ENCODE measurements at regions not wholly inside any gene's neighbourhood (a gene's known extent, or its start where the extent isn't known, plus 50 kb on each side); places are given as distances from the start of the nearest gene placed in this dataset.
A peak's percentile ranks its signal among the peaks of the same experiment; 100 is the strongest.

DNA sequence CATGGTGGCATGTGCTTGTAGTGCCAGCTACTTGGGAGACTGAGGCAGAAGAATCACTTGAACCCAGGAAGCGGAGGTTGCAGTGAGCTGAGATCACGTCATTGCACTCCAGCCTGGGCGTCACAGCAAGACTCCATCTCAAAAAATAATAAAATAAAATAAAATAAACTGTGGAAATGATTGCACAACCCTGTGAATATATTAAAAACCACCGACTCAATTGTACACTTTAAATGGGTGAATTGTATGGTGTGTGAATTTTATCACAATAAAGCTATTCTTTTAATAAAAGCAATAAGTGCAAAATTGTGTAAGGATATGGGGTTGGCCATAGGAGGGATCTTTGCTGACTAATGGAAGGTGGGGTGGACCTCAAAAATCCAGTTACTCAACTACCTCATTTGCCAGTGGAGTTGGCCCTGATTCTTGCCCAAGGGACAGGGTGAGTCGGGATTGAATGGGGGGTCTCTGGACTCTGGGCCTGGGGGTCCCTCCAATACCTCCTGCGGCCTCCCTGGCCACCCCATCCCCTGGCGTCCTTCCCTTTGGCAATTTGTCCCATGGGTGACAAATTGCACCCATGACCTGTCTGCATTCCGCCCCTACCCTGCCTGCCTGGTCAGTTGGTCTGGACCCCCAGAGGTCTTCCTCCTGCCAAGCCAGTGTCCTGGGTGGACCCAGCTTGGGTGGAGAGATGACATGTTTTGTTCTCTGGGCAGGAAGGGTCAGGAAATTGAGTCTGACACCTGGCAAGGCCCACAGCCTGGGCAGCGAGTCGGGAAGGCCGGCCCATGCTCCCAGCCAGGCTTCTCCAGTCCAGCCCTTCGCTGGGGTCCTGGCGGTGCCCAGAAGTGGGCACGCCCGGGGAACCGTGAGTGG is 61.7 kb upstream of the ELN start:
- no peak for DNase-seq (ENCODE audit: low read depth, low spot score)
- no peaks in the 10 kb centered on the region for H3K4me1 Mint-ChIP-seq
- peaks cover 13% of the 10 kb centered on the region for H3K9me3 Mint-ChIP-seq
- peaks cover 10% of the 10 kb centered on the region for H3K36me3 Mint-ChIP-seq (ENCODE audit: low read depth)
- TF ChIP-seq, protein P1, sequence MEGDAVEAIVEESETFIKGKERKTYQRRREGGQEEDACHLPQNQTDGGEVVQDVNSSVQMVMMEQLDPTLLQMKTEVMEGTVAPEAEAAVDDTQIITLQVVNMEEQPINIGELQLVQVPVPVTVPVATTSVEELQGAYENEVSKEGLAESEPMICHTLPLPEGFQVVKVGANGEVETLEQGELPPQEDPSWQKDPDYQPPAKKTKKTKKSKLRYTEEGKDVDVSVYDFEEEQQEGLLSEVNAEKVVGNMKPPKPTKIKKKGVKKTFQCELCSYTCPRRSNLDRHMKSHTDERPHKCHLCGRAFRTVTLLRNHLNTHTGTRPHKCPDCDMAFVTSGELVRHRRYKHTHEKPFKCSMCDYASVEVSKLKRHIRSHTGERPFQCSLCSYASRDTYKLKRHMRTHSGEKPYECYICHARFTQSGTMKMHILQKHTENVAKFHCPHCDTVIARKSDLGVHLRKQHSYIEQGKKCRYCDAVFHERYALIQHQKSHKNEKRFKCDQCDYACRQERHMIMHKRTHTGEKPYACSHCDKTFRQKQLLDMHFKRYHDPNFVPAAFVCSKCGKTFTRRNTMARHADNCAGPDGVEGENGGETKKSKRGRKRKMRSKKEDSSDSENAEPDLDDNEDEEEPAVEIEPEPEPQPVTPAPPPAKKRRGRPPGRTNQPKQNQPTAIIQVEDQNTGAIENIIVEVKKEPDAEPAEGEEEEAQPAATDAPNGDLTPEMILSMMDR (conservative IDR thresholded peaks at IDR 0.05): no peak
- H3K27me3 Mint-ChIP-seq (ENCODE audit: low read depth): no peaks in the 10 kb centered on the region
- H3K4me3 Mint-ChIP-seq: no peak overlapping the region
- no peak overlapping the region for H3K27ac Mint-ChIP-seq (ENCODE audit: unreplicated experiment)

GRCh38 chr7:73966941-73967831 is 60.8 kb upstream of the ELN start:
- Mint-ChIP-seq H3K27me3 (ENCODE audit: low read depth) (no peaks in the 10 kb centered on the region), H3K9me3 (peaks cover 13% of the 10 kb centered on the region), H3K4me1 (no peaks in the 10 kb centered on the region), H3K4me3 (no peak overlapping the region), H3K27ac (ENCODE audit: unreplicated experiment) (no peak overlapping the region), H3K36me3 (ENCODE audit: low read depth) (peaks cover 10% of the 10 kb centered on the region)
- no peak for DNase-seq (ENCODE audit: low read depth, low spot score)
- TF ChIP-seq, protein P1 (conservative IDR thresholded peaks at IDR 0.05): no peak

DNA sequence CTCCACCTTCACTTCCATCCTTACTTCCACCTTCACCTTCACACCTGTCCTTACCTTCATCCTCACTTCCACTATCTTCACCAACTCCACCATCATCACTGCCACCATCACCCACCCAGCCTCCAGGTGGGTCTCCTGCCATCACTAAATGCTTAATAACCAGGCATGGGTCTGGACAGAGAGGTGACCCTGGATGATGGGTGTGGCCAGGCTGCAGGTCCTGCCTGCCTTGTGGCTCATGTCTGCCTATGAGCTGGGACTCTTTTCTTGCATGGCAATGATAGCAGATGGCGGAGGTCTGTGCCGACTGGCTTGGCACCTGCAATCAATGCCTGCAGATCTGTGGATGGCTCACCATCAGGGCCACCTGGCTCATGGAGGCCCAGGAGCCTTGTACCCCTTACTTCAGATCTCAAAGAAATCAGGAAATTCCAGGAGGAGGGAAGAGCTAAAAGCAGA is 60.1 kb upstream of the ELN start:
- Mint-ChIP-seq H3K27ac (ENCODE audit: unreplicated experiment) (no peak overlapping the region), H3K4me1 (no peaks in the 10 kb centered on the region), H3K36me3 (ENCODE audit: low read depth) (peaks cover 10% of the 10 kb centered on the region), H3K9me3 (peaks cover 13% of the 10 kb centered on the region), H3K27me3 (ENCODE audit: low read depth) (no peaks in the 10 kb centered on the region), H3K4me3 (no peak overlapping the region)
- no peak for DNase-seq (ENCODE audit: low read depth, low spot score)
- TF ChIP-seq, protein P1 (conservative IDR thresholded peaks at IDR 0.05): no peak

DNA sequence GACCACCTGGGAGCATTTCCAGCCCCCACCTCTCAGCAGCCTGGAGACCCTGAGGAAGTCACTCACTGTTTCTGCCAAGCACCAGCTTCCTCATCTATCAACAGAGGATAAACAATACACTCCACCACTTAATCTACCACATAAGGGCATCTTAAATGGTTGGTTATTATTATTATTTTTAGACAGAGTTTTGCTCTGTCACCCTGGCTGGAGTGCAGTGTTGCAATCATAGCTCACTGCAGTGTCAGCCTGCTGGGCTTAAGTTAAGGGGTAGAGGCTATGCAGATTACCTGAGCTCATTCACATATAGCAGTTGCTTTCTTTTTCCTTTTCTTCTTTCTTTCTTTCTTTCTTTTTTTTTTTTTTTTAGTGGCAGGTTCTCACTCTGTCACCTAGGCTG is 59.5 kb upstream of the ELN start:
- H3K36me3 Mint-ChIP-seq (ENCODE audit: low read depth): peaks cover 6% of the 10 kb centered on the region
- TF ChIP-seq, protein P1 (conservative IDR thresholded peaks at IDR 0.05): no peak
- H3K4me3 Mint-ChIP-seq: no peak overlapping the region
- no peaks in the 10 kb centered on the region for H3K4me1 Mint-ChIP-seq
- H3K9me3 Mint-ChIP-seq: peaks cover 9% of the 10 kb centered on the region
- DNase-seq (ENCODE audit: low read depth, low spot score): no peak
- no peaks in the 10 kb centered on the region for H3K27me3 Mint-ChIP-seq (ENCODE audit: low read depth)
- H3K27ac Mint-ChIP-seq (ENCODE audit: unreplicated experiment): peak overlapping the region; percentile 50

GRCh38 chr7:73969991-73970390 is 58.0 kb upstream of the ELN start:
- no peaks in the 10 kb centered on the region for H3K36me3 Mint-ChIP-seq (ENCODE audit: low read depth)
- no peak overlapping the region for H3K27ac Mint-ChIP-seq (ENCODE audit: unreplicated experiment)
- H3K9me3 Mint-ChIP-seq: peaks cover 3% of the 10 kb centered on the region
- no peak for DNase-seq (ENCODE audit: low read depth, low spot score)
- no peak overlapping the region for H3K4me3 Mint-ChIP-seq
- no peaks in the 10 kb centered on the region for H3K27me3 Mint-ChIP-seq (ENCODE audit: low read depth)
- H3K4me1 Mint-ChIP-seq: no peaks in the 10 kb centered on the region
- TF ChIP-seq, protein P1 (conservative IDR thresholded peaks at IDR 0.05): no peak

All from neural crest cell (in vitro differentiated cells).